Mesodermal cell (in vitro differentiated cells): ENCODE measurements at regions not wholly inside any gene's neighbourhood (a gene's known extent, or its start where the extent isn't known, plus 50 kb on each side); places are given as distances from the start of the nearest gene placed in this dataset.

Experiments
- H3K27ac ChIP-seq: 2 replicates; pipeline ENCODE4 v1.7.0; 2013; ENCODE audit warnings: mild to moderate bottlenecking, low read depth, low read length, moderate library complexity; ENCODE audit not compliant: severe bottlenecking
- H3K36me3 ChIP-seq: 2 replicates; pipeline ENCODE4 v1.7.1; 2013; ENCODE audit warnings: mild to moderate bottlenecking, low read length, moderate library complexity; ENCODE audit not compliant: control insufficient read depth, insufficient read depth
- H3K4me1 ChIP-seq: one replicate; pipeline ENCODE4 v1.7.1; 2013; ENCODE audit warnings: mild to moderate bottlenecking, low read length; ENCODE audit not compliant: insufficient read depth, control insufficient read depth, poor library complexity, severe bottlenecking
- H3K4me3 ChIP-seq: 2 replicates; pipeline ENCODE4 v1.7.0; 2013; ENCODE audit warnings: low read length, control low read depth, mild to moderate bottlenecking; ENCODE audit not compliant: insufficient read depth, poor library complexity, severe bottlenecking; ENCODE audit errors: extremely low read depth
- H3K9me3 ChIP-seq: 2 replicates; pipeline ENCODE4 v1.7.1; 2013; ENCODE audit warnings: mild to moderate bottlenecking, low read length, moderate library complexity; ENCODE audit not compliant: control insufficient read depth
- WGBS, 2 experiments: methylation state at CpG; one replicate each; pipeline ENCODE4 v1.1.5; 2013; ENCODE audit warnings: missing lambda C conversion rate in 2 of 2; ENCODE audit not compliant: insufficient coverage in 2 of 2; 5-methylcytosine and 5-hydroxymethylcytosine counted together

GRCh38 chrX:35098419-35098818, 155.8 kb downstream of the FAM47B start:
- H3K27ac ChIP-seq, result no peak overlapping the region
- H3K9me3 ChIP-seq, result no peaks in the 10 kb centered on the region
- H3K4me3 ChIP-seq, result no peak overlapping the region
- no peaks in the 10 kb centered on the region for H3K4me1 ChIP-seq
- H3K36me3 ChIP-seq, result no peaks in the 10 kb centered on the region

GRCh38 chrX:35101901-35102300, 159.3 kb downstream of the FAM47B start:
- Histone ChIP-seq H3K36me3 (no peaks in the 10 kb centered on the region), H3K4me3 (no peak overlapping the region), H3K27ac (no peak overlapping the region), H3K9me3 (no peaks in the 10 kb centered on the region), H3K4me1 (no peaks in the 10 kb centered on the region)
- WGBS, 2 experiments, result no CpG with 5 or more reads among the region's 1 CpG

GRCh38 chrX:35104626-35105025, 162.0 kb downstream of the FAM47B start:
- H3K9me3 ChIP-seq, result no peaks in the 10 kb centered on the region
- H3K27ac ChIP-seq, result no peak overlapping the region
- WGBS, 2 experiments, result no CpG with 5 or more reads among the region's 3 CpGs
- H3K4me3 ChIP-seq, result no peak overlapping the region
- no peaks in the 10 kb centered on the region for H3K4me1 ChIP-seq
- H3K36me3 ChIP-seq, result no peaks in the 10 kb centered on the region

GRCh38 chrX:35115205-35115604, 172.6 kb downstream of the FAM47B start:
- no CpG with 5 or more reads among the region's 1 CpG for WGBS, 2 experiments
- Histone ChIP-seq H3K36me3 (no peaks in the 10 kb centered on the region), H3K27ac (no peak overlapping the region), H3K4me1 (no peaks in the 10 kb centered on the region), H3K4me3 (no peak overlapping the region), H3K9me3 (no peaks in the 10 kb centered on the region)

- no peaks in the 10 kb centered on the region for H3K4me1 ChIP-seq
- H3K4me3 ChIP-seq, result no peak overlapping the region
- H3K9me3 ChIP-seq, result no peaks in the 10 kb centered on the region
- no CpG with 5 or more reads among the region's 1 CpG for WGBS, 2 experiments
- H3K36me3 ChIP-seq, result no peaks in the 10 kb centered on the region
- H3K27ac ChIP-seq, result no peak overlapping the region
Measured at GRCh38 chrX:35122756-35123155, 180.2 kb downstream of the FAM47B start.

GRCh38 chrX:35149517-35149916, 206.9 kb downstream of the FAM47B start:
- no peaks in the 10 kb centered on the region for H3K4me1 ChIP-seq
- WGBS, 2 experiments, result no CpG with 5 or more reads among the region's 1 CpG

GRCh38 chrX:35150052-35150451, 207.5 kb downstream of the FAM47B start:
- Histone ChIP-seq H3K36me3 (no peaks in the 10 kb centered on the region), H3K27ac (no peak overlapping the region), H3K9me3 (no peaks in the 10 kb centered on the region), H3K4me1 (no peaks in the 10 kb centered on the region), H3K4me3 (no peak overlapping the region)
- no CpG with 5 or more reads among the region's 4 CpGs for WGBS, 2 experiments

More at GRCh38 chrX:35149517-35149916, 206.9 kb downstream of the FAM47B start:
- no peak overlapping the region for H3K4me3 ChIP-seq
- H3K27ac ChIP-seq, result no peak overlapping the region
- no peaks in the 10 kb centered on the region for H3K36me3 ChIP-seq
- no peaks in the 10 kb centered on the region for H3K9me3 ChIP-seq

GRCh38 chrX:35150642-35151239, 208.1 kb downstream of the FAM47B start:
- Histone ChIP-seq H3K4me1 (no peaks in the 10 kb centered on the region), H3K27ac (no peak overlapping the region), H3K4me3 (no peak overlapping the region), H3K9me3 (no peaks in the 10 kb centered on the region), H3K36me3 (no peaks in the 10 kb centered on the region)
- 96% methylated on average over 3 of the region's 7 CpGs; no CpG with 5 or more reads in 1 of the 2 experiments for WGBS, 2 experiments

- Histone ChIP-seq H3K36me3 (no peaks in the 10 kb centered on the region), H3K4me3 (no peak overlapping the region), H3K27ac (no peak overlapping the region), H3K9me3 (no peaks in the 10 kb centered on the region), H3K4me1 (no peaks in the 10 kb centered on the region)
- WGBS, 2 experiments, result no CpG with 5 or more reads among the region's 2 CpGs
Measured at GRCh38 chrX:35166023-35166422, 223.4 kb downstream of the FAM47B start.
